ENCODE measurements at regions not wholly inside any gene's neighbourhood (a gene's known extent, or its start where the extent isn't known, plus 50 kb on each side); places are given as distances from the start of the nearest gene placed in this dataset.

GRCh38 chr17:73750975-73751374 is 106.7 kb upstream of the SDK2 start:
- Histone ChIP-seq H3K4me3 (no peak overlapping the region), H3K27ac (no peak overlapping the region), H3K27me3 (no peaks in the 10 kb centered on the region), H3K9me3 (no peaks in the 10 kb centered on the region), H3K36me3 (replicated peaks in 1 of 2; ENCODE audit: insufficient read depth in 1 of 2, low read depth in 2 of 2) (no peaks in the 10 kb centered on the region), H3K4me1 (peaks cover 31% of the 10 kb centered on the region)
- TF ChIP-seq CTCF (IDR thresholded peaks at IDR 0.05) (no peak), POLR2A (IDR thresholded peaks at IDR 0.05) (no peak)
- DNase-seq: peak; percentile 28 to 65 (median 38)
- intact Hi-C loops (cut with DNase I): no loop called here
- WGBS, 2 donors: 32 to 47% methylated on average over 5 to 7 of the region's 7 CpGs
- peak; percentile 36 for ATAC-seq

GRCh38 chr17:73753751-73754496 is 109.7 kb upstream of the SDK2 start:
- Histone ChIP-seq H3K9me3 (no peaks in the 10 kb centered on the region), H3K27ac (no peak overlapping the region), H3K4me3 (no peak overlapping the region), H3K36me3 (replicated peaks in 1 of 2; ENCODE audit: insufficient read depth in 1 of 2, low read depth in 2 of 2) (no peaks in the 10 kb centered on the region), H3K27me3 (no peaks in the 10 kb centered on the region), H3K4me1 (peaks cover 14% of the 10 kb centered on the region)
- 80 to 88% methylated on average over 7 to 14 of the region's 14 CpGs for WGBS, 2 donors
- intact Hi-C loops (cut with DNase I): no loop called here
- DNase-seq (no peak), ATAC-seq (no peak)
- TF ChIP-seq POLR2A (IDR thresholded peaks at IDR 0.05) (no peak), CTCF (IDR thresholded peaks at IDR 0.05) (no peak)

- ATAC-seq (no peak), DNase-seq (no peak)
- 69 to 79% methylated on average over 15 of the region's 15 CpGs for WGBS, 2 donors
- no peak overlapping the region for H3K4me3 ChIP-seq
- H3K27ac ChIP-seq: no peak overlapping the region
- no peaks in the 10 kb centered on the region for H3K36me3 ChIP-seq (replicated peaks in 1 of 2; ENCODE audit: insufficient read depth in 1 of 2, low read depth in 2 of 2)
- H3K27me3 ChIP-seq: no peaks in the 10 kb centered on the region
- H3K4me1 ChIP-seq: peaks cover 14% of the 10 kb centered on the region
- no peaks in the 10 kb centered on the region for H3K9me3 ChIP-seq
- TF ChIP-seq POLR2A (IDR thresholded peaks at IDR 0.05) (no peak), CTCF (IDR thresholded peaks at IDR 0.05) (no peak)
- intact Hi-C loops (cut with DNase I): no loop called here
Measured at GRCh38 chr17:73754886-73755400, 110.7 kb upstream of the SDK2 start.

GRCh38 chr17:73757420-73757819 is 113.2 kb upstream of the SDK2 start:
- TF ChIP-seq POLR2A (IDR thresholded peaks at IDR 0.05) (no peak), CTCF (IDR thresholded peaks at IDR 0.05) (no peak)
- no peak for DNase-seq
- Histone ChIP-seq H3K27ac (no peak overlapping the region), H3K9me3 (no peaks in the 10 kb centered on the region), H3K4me3 (no peak overlapping the region), H3K4me1 (no peaks in the 10 kb centered on the region), H3K27me3 (no peaks in the 10 kb centered on the region), H3K36me3 (replicated peaks in 1 of 2; ENCODE audit: insufficient read depth in 1 of 2, low read depth in 2 of 2) (no peaks in the 10 kb centered on the region)
- intact Hi-C loops (cut with DNase I): no loop called here
- 47 to 49% methylated on average over 10 to 12 of the region's 12 CpGs for WGBS, 2 donors
- ATAC-seq: no peak

GRCh38 chr17:73758245-73758644 is 114.0 kb upstream of the SDK2 start:
- intact Hi-C loops (cut with DNase I): no loop called here
- no peaks in the 10 kb centered on the region for H3K27me3 ChIP-seq
- H3K36me3 ChIP-seq (replicated peaks in 1 of 2; ENCODE audit: insufficient read depth in 1 of 2, low read depth in 2 of 2): no peaks in the 10 kb centered on the region
- 46 to 52% methylated on average over 7 of the region's 7 CpGs for WGBS, 2 donors
- H3K4me1 ChIP-seq: no peaks in the 10 kb centered on the region
- DNase-seq (no peak), ATAC-seq (no peak)
- H3K9me3 ChIP-seq: no peaks in the 10 kb centered on the region
- TF ChIP-seq CTCF (IDR thresholded peaks at IDR 0.05) (no peak), POLR2A (IDR thresholded peaks at IDR 0.05) (no peak)
- H3K4me3 ChIP-seq: no peak overlapping the region
- H3K27ac ChIP-seq: no peak overlapping the region

All from body of pancreas (tissue), 4 donors.